ENCODE measurements at regions not wholly inside any gene's neighbourhood (a gene's known extent, or its start where the extent isn't known, plus 50 kb on each side); places are given as distances from the start of the nearest gene placed in this dataset.

GRCh38 chr2:167816874-167817290 lies 430.5 kb downstream of the STK39 start:
- Histone ChIP-seq H3K27me3 (ENCODE audit: insufficient read depth) (no peaks in the 10 kb centered on the region), H3K79me2 (ENCODE audit: insufficient read depth) (no peaks in the 10 kb centered on the region), H4K20me1 (ENCODE audit: insufficient read depth) (no peaks in the 10 kb centered on the region), H3K4me2 (no peak overlapping the region), H3F3A (replicated peaks; ENCODE audit: insufficient read depth) (no peaks in the 10 kb centered on the region), H3K4me3 (ENCODE audit: low read depth in 2 of 2, low read length in 1 of 2) (no peak overlapping the region), H3K27ac (ENCODE audit: low read depth in 2 of 2, low read length in 1 of 2) (no peak overlapping the region), H3K9me3 (no peaks in the 10 kb centered on the region), H2AFZ (ENCODE audit: low read depth) (no peak overlapping the region), H3K4me1 (ENCODE audit: control insufficient read depth in 1 of 2, insufficient read depth in 2 of 2, low read depth in 1 of 2, low read length in 1 of 2) (no peaks in the 10 kb centered on the region; a peak in 2 of 4 replicates), H3K36me3 (replicated peaks in 1 of 2; ENCODE audit: control insufficient read depth in 1 of 2, insufficient read depth in 2 of 2, low read length in 1 of 2) (no peaks in the 10 kb centered on the region), H3K9me2 (no peaks in the 10 kb centered on the region), H3K9ac (no peak overlapping the region)
- POLR2A ChIA-PET: no interaction called here
- DNase-seq: no peak
- CTCF ChIA-PET: no interaction called here
- TF ChIP-seq RFX5 (IDR thresholded peaks at IDR 0.05; ENCODE audit: low read length) (no peak), TEAD4 (IDR thresholded peaks at IDR 0.05; ENCODE audit: borderline replicate concordance, insufficient read depth) (no peak), RCOR1 (IDR thresholded peaks at IDR 0.05; ENCODE audit: low read length) (no peak), POLR2AphosphoS5 (IDR thresholded peaks at IDR 0.05; ENCODE audit: low read depth, low read length) (no peak), ELF1 (IDR thresholded peaks at IDR 0.05) (no peak), TAF1 (IDR thresholded peaks at IDR 0.05; ENCODE audit: borderline replicate concordance, low read depth, low read length) (no peak), RXRA (IDR thresholded peaks at IDR 0.05; ENCODE audit: borderline replicate concordance, low read depth) (no peak), FOXM1 (IDR thresholded peaks at IDR 0.05; ENCODE audit: low read depth) (no peak), JUND (IDR thresholded peaks at IDR 0.05) (no peak), USF2 (IDR thresholded peaks at IDR 0.05; ENCODE audit: borderline replicate concordance, low read depth, low read length) (no peak), USF1 (IDR thresholded peaks at IDR 0.05; ENCODE audit: borderline replicate concordance, low read depth) (no peak), CTCF (IDR thresholded peaks at IDR 0.05) (no peak), MEF2A (IDR thresholded peaks at IDR 0.05; ENCODE audit: borderline replicate concordance, low read depth) (no peak), TCF12 (IDR thresholded peaks at IDR 0.05) (no peak), NRF1 (IDR thresholded peaks at IDR 0.05; ENCODE audit: low read depth, low read length) (no peak), FOXJ3 (CRISPR knock-in tag; IDR thresholded peaks at IDR 0.05) (no peak), PBX3 (IDR thresholded peaks at IDR 0.05) (no peak), REST (IDR thresholded peaks at IDR 0.05; ENCODE audit: low read depth, low read length) (no peak)
- WGBS (ENCODE audit: low lambda C conversion rate): 16% methylated on average over 1 of the region's 1 CpG

Data from SK-N-SH (cell line).